Left renal cortex interstitium (tissue), 4 donors: ENCODE measurements at regions not wholly inside any gene's neighbourhood (a gene's known extent, or its start where the extent isn't known, plus 50 kb on each side); places are given as distances from the start of the nearest gene placed in this dataset.
"Not testable (repeated sequence)": the region's sequence is repeated elsewhere in the genome, so short reads cannot be mapped to it uniquely, and the experiment has no call there.

Source experiments
- DNase-seq, 4 donors: peaks; one replicate each; pipeline ENCODE4 v3.0.0-alpha.2; 2013; ENCODE audit warnings: low read depth in 4 of 4, low spot score in 2 of 4, missing footprints in 1 of 4

DNA sequence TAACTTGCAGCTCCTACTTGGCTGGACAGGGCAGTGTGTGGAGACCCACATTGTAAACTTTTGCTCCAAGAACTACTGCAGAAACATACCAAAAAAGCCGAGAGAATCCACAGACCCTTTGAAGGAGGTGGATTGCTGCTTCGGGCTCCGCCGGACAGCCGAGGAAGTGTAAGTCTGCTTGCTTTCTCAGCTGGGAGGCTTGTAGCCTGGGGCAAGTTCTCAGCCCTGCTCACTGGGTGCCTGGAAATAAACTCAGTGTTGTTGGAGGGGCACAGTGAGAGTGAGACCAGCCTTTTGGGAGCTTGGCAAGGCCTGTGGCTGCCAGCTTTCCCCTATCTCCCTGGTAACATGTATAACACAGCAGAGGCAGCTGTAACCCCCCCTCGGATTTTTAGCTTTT is 215.6 kb downstream of the SYK start:
- DNase-seq, result no peak

DNA sequence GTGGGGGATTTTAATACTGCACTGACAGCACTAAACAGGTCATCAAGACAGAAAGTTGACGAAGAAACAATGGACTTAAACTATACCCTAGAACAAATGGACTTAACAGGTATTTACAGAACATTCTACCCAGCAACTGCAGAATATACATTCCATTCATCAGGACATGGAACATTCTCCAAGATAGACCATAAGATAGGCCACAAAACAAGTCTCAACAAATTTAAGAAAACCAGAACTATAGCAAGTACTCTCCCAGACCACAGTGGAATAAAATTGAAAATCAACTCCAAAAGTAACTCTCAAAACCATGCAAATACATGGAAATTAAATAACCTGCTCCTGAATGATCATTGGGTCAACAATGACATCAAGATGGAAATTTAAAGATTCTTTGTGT is 218.3 kb downstream of the SYK start:
- not testable (repeated sequence) for DNase-seq

DNA sequence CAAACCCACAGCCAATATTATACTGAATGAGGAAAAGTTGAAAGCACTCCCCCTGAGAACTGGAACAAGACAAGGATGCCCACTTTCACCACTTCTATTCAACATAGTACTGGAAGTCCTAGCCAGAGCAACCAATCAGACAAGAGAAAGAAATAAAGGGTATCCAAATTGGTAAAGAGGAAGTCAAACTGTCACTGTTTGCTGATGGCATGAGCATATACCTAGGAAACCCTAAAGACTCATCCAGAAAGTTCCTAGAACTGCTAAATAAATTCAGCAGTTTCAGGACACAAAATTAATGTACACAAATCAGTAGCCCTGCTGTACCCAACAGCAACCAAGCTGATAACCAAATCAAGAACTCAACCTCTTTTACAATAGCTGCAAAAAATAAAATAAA is 220.0 kb downstream of the SYK start:
- not testable (repeated sequence) for DNase-seq

DNA sequence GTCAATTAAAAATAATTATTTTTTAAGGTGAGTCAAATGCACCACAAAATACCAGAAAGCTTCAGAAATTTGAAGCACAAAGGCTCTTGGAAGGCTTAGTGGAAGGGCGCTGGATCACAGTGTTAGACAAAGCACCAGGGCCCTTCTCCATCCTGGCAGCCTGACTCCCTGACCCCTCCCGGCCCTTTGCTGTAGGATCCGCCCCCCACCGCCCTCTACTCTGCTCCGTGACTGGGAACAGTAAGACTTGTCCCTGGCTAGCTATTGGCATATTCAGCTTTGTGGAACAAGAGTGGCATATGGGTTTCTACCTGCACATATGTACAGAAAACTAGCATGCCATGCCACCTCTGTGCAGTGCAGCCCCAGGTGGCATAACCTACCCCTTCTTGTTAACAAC is 222.1 kb downstream of the SYK start:
- no peak for DNase-seq

DNA sequence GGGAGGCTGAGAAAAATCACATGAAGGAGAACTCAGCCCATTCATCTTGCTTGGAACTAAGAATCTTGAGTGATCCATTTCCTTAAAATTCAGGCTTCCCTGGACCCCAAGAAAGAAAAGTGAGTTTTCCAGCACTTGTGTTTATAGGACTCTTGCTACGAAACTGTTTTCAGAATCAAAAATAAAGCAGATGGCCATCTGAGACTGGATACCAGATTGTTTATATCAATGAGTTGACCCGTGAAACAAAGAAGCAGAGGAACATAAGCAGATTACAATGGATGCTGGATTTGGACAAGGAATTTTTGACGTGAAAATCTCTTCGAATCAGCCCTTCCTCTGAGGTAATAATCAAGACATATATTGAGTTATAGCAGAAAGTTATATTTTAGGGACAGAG is 223.2 kb downstream of the SYK start:
- DNase-seq, result no peak

DNA sequence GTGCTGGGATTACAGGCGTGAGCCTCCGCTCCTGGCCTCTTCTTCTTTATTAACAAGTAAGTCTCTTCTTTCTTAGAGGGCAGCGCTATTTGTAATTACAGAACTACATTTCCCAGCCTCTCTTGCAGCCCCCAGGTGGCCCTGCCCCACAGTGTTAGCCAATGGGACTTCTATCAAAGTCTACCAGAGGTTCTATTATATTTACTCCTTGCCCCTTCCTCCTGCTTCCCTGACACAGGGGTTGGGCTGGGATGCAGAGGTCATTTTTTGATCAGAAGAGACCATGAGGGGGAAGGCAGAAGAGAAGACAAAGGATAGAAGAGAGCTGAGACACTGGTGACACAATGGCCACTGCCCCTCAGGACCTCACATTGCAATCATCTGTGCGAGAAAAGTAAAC is 224.2 kb downstream of the SYK start:
- DNase-seq, result no peak

DNA sequence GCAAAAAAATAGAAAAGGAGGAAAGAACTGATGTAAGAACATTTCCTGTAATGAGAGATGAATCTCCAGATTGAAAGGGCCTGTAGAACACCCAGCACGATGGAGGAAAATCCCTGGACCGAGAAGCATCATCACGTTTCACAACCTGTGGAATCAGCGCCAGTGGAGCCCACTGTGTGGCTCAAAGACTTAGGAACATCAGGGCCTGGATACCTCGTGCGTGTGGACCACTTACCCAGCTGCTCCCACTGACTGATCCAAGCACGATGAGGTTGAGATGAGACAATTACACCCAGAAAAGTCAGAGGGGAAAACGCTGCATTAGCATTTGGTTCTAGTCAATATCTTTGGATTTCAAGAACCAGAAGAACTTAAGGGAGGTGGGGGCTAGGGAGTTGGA is 224.6 kb downstream of the SYK start:
- DNase-seq, result no peak

DNA sequence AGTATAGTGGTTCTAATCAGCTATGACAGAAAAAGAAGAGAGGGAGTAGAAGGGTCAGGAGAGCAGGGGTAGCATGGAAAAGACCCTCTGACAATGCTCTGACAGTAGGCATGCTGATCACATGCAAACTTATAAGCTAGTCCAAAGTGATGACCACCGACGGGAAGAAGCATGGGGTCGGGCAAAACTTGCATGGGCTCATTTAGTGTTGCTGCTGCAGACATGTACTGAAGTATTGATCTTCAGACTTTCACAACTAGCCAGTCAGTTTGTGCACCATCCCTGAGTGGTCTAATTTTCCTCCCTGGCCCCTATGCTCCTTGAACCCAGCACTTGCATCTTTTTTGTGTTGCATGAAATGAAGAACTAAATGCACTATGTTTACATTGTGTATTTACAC is 225.4 kb downstream of the SYK start:
- no peak for DNase-seq

DNA sequence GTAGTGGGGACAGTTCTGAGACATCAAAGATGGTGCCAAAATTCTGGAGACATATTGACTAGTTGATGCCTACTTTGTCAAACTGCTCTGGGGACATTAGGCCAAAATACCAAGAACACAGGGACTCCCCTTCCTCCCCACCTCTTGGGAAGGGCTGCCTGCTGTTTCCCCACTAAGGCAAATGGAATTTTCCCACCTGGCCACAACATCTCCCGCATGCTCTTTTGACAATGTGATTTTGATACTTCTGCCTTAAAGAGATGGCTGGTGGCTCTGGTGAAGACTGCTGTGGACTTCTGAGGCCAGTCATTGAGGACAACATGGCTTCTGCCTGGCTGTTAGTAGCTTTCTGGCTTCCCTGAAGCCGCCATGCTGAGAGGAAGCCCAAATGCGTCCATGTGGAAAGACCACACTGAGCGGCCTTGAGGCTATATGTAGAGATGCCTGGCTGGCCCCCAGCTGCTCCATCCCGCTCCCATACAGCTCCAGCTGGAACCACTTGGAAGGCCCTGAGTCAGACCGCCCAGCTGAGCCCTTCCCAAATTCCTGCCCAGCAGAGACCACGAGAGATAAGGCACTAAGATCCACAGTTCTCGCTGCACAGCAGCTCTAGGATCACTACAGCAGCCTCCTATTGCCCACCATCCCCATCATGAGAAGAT is 226.7 kb downstream of the SYK start:
- no peak for DNase-seq

DNA sequence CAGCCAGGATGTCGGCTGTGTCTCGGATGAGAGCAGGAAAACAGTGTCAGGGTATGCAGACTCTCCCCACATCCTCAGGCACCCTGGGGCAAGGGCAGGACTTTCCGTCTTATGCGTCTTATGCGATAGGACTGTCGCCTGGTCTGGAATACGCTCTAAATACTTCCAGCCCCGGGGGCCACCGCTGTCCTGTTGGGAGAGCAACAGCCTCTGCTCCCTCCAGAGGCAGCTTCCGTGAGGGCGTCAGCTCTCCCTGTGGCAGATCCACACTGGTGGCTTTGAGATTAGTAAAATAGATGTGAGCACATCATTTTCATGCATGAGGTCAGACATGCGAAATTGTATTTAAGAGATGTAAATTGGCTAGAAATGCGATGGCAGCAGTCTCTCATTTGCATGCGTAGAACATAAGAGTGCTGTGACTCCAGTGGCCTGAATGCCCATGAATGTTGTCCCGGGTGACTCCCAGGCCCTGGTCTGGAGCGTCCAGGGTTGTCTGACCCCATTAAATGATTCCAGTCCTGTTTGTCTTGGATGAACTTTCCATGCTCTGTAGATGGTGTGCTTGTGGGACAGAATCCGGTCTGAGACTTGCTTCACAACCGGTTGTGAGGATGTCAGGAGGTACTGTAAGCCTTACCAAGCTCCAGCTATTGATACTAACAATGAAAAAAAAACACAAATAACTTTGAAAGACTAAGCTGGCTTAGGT is 228.2 kb downstream of the SYK start:
- DNase-seq, result no peak

DNA sequence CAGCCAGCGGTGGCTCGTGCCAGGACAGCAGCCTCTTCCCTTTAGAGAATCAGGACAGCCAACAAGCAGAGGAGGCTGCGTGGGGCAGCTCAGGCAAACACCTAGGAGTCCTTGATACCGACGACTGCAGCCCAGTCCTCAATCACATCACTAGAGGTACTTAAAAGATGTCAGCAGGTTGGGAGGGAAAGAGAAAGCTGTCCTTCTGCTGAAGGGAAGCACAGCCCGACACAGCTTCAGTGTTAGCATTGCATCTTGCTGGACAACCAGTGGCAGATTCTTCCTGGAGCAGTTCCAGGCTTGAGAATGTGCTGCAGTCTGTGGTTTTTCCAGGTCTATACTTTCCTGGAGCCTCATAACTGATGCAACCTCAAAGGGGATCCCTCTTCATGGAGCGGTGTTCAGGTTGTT is 230.5 kb downstream of the SYK start:
- DNase-seq, result no peak

DNA sequence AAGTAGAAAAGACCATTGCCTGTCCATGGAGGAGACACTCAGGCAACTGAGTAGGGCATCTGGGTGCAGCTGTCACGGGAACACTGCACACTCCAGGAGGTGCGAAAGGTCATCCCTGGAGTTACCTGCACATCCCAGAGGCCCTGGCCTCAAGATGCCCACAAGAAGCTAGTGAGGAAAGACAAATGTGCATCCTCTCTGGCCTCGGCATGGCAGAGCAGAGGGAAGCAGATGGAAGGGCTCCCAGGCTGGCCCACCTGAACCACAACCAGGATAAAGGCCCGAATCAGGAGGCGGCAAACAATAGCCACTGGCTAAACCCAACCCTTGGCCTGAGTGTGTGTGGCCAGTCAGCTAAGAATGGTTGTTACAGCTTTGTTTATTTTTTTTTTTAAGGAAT is 231.7 kb downstream of the SYK start:
- DNase-seq, result no peak

DNA sequence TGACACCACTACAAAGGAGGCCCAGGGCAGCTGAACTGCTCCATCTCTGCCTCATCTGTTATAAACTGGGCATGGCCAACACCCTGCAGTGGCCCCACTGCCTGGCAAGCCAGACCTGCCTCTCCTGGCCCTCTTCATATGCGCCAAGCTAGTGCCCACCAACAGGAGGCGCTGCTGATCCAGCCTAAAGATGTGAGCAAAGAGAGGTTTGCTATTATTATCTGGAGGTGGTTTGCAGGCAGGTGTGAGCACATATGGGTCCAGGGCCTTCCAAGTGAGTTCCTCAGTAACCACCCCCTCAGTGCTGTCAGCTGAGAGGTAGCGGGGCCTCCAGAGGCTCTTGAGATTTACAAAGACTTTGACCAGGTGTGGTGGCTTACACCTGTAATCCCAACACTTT is 232.2 kb downstream of the SYK start:
- DNase-seq, result no peak

DNA sequence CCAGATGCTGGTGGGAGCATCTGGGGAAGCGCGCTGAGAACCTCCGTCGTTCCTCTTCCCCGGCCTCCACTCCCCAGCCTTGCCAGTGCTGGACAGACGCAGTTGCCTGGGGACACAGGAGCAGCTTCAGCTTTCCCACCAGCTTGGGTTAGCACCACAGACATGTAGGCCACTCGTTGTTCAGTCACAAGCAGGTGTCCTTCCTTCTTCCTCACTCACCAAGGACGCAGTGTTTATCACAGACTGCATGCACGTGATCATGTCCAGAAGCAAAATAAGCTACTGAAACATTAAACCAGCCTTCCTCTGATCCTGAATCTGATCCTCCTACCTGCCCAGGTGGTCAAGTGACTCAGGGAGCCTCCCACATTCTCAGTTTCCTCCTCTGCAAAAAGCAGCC is 232.9 kb downstream of the SYK start:
- DNase-seq, result no peak

DNA sequence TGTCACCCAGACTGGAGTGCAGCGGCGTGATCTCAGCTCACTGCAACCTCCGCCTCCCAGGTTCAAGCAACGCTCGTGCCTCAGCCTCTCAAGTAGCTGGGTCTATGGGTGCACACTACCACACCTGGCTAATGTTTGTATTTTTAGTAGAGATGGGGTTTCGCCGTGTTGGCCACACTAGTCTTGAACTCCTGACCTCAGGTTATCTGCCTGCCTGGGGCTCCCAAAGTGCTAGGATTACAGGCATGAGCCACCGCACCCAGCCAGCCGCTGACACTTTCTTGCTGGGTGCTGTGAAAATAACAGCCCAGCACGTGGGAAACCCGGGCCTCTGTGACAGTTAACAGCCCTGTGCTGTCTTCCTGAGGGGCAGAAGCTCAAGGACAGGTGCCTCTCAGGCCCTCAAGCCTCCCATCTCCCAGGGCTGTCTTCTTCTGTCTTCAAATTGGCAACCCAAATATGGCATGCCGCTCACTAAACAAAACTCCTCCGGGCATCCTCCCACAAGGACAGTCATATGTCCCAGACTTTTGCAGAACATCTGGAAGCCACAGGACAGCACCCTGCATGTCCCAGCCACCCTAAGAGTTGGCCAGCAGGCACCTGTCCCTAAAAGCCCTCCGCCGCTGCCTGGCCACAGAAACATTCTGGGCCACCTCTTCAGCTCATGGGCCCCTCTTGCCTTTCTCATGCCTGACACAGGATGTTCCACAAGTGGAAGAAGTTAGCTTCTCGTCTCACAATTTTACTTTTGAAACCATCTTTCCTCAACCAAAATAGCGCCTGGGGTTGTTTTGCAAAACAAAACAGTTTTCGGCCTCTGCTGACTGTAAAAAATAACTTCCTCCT is 233.6 kb downstream of the SYK start:
- DNase-seq, result no peak

DNA sequence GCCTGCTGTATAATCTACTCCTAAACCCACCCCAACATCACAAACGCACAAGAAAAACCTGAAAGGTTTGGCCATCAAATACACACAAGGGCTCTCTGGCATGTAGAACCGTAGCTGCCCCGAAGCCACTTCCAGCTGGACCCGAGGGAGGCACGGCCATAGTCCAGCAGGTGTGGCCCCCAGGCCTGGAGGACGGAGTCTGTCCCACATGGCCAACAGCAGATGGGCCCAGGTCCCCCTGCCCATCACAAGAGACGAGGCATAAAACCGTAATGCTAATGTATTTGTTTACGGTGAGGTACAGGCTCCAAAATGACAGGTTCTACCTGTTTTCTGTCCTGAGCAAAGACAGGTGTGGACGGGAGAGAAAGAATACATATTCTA is 234.2 kb downstream of the SYK start:
- DNase-seq, result no peak

DNA sequence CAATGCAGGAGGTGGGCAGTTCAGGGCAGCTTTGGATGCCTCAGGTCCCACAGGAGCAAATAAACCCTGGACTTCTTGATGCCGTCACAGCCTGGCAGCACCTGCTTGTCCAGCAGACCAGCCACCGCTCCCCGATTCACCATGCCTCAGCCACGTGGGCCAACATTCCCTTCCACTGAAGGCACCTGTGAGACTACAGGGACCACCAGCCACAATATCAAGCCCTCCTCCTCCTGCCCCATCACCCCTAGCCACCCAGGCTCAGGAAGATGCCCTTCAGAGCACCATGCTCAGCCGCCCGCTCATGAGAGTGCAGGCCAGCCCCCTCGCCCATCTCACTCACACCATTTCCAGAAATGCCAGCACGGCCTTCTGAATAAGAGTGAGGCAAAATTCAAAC is 234.7 kb downstream of the SYK start:
- DNase-seq, result no peak

DNA sequence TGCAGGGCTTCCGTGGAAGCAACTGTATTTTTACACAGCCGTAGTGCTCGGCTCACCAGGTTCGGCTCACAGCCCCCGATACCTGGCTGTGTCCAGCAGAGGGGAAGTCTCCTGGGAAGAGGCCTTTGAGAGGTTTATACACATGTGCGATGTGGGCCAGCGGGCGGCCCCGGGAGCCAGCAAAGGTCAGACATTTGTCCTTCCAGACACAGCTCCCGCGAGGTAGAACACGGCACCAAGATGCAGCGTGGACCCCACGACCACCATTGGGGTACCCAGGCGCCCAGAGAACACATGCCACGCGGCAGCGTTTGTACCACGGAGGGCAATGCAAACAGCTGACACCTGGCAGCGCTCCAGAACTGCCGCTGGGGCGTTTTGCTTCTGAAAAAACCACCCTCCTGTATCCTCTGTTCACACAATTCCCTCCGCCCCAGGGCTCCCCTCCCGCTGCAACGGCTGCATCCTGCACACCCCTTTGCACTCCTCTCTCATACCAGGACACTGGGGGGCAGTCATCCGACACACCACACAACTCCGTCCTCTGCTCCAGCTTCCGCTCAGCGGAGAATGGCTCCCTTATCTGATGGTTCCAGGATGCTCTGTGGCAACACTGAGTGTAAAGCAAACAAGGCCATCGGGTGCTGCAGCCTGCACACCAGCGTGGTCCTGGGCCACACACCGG is 235.3 kb downstream of the SYK start:
- no peak for DNase-seq

DNA sequence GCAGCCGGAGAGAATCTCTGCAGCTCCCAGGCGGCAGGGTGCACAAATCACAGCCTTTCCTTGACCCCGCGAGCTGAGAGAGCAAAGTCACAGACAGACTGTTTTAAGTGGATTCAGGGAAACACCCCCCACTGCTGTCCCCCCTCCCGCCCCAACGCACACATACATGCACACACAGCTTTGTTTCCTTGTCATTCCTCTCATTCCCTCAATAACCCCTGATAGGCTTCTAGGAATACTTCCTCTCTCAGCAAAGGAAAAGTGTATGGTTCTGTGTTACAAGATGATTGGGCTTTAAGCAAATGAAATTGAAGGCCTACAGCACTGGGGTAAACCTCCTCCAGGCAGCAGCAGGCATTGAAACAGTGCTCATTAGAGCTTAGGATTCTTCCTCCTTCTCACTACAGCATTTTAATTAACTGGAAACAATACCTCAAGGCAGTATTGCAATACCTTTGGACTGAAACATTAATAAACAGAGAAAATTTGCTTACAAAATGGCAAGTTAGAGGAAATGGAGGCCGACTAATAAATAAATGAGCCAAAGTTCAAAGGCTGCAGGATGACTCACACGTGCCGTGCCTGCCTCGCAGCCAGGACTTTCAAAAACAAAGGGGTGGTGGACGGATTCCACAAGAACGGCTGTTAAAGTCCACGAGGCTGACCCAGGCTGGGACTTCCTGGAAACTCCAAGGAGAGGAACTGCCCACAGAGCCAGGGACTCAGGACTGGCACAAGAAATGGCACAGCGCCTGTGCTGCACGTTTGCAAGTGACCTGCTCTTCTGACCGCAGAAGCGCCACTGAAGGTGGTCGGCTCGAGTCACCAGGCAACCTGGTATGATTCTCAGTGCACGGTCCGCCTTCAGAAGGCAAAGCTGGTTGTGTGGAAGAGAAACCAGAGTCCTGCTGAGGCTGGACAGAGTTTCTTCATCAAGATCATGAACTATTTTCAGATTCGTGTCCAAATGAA is 236.2 kb downstream of the SYK start:
- DNase-seq, result no peak

DNA sequence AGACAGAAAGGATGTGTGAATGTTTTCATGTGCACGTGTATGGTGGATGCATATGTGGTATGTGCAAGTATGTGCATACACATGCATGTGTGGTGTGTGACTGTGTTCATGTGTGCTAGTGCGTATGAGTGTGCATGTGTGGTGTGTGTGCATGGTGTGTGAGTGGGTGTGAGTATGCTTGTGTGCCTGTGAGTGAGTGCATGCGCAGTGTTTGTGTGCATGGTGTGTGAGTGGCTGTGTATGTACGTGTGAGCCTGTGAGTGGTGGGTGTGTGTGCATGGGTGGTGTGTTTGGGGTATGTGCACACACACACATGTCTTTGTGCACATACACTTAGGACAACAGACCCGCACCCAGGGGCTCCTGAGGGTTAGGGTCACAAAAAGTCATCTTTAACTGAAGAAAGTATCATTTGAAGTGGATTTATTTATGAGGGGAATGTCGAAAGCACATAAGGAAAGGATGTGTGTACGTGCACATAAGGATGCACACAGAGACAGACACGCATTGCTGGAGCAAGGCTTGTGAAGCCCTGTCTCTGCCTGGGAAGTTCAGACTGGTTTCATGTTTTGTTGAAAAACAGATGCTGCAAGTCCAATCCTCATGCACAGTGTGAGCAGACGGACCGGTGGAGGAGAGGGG is 237.0 kb downstream of the SYK start:
- no peak for DNase-seq
